Skin epidermis (tissue), 12 donors: ENCODE measurements at regions not wholly inside any gene's neighbourhood (a gene's known extent, or its start where the extent isn't known, plus 50 kb on each side); places are given as distances from the start of the nearest gene placed in this dataset.

Experiments
- H3K27ac ChIP-seq, 21 experiments: fragments of 200-600 bp; sonication (generic) in 11 of 21; one replicate each; pipeline ENCODE4 v1.5.0; 2020; ENCODE audit warnings: mild to moderate bottlenecking in 3 of 21, inconsistent platforms in 2 of 21, moderate library complexity in 2 of 21
- H3K4me3 ChIP-seq, 7 experiments: fragments of 200-600 bp; sonication (generic) in 2 of 7; one replicate each; pipeline ENCODE4 v1.5.0; 2020; ENCODE audit warnings: inconsistent platforms in 2 of 7, mild to moderate bottlenecking in 2 of 7, moderate library complexity in 1 of 7

DNA sequence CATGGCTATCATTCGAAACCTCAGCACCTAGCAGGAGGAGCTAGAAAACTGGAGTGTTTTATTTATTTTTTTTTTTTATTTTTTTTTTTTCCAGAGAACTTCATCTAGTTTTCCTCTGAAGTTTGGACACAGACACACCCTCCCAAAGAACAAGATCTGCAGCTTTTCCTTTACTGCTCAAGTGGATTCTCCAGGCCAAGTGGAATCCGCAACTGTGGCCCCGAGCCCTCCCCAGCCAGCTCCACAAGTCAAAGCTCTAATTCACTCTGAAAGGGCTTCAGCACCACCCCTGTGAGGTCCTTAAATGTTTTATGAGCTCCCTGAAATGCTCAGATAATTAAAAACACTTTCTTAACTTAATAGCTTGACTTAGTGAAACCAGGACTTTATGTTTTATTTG lies 332.1 kb upstream of the DYNLRB2 start:
- Histone ChIP-seq H3K4me3 (no peak overlapping the region), H3K27ac (peak overlapping the region in 5 of 21 experiments; percentile 17 to 39 (median 29))

DNA sequence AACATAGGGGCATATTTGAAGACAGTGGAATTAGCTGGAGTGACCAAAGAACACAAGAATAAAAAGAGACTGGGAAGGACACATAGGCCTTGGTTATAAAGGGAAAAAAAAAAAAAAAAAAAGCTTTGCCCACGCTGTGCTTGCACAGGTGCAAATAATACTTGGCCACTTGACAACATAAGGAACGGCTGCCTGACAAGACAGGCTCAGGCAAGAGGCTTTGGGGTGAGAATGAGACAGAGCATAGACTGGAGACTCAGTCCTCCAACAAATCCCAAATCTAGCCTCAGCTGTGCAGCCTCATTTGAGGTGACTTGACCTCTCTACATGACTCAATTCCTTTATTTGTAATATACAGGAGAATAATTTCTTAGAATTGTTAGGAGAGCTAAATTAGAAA lies 332.8 kb upstream of the DYNLRB2 start:
- no peak overlapping the region for H3K4me3 ChIP-seq
- H3K27ac ChIP-seq, result peak overlapping the region in 2 of 21 experiments; percentile 31 to 39

DNA sequence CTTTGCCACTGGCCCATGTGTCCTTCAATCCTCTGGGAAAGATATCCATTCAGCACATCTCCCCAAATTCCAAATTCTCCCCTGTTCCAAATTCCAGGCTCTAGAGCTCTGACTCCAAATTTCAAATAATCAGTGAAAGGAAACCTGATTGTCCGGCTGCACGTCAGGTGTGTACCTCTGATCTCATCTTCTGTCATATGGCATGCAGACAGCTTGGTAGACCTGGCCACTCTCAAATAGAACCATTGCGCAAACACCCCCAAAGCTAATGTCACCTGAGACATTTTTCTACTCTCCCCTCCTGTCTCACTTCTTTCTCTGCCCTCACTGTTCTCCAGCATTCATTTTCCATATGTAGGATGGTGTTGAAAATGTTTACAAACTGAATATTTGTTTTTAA lies 337.0 kb upstream of the DYNLRB2 start:
- no peak overlapping the region for H3K4me3 ChIP-seq

DNA sequence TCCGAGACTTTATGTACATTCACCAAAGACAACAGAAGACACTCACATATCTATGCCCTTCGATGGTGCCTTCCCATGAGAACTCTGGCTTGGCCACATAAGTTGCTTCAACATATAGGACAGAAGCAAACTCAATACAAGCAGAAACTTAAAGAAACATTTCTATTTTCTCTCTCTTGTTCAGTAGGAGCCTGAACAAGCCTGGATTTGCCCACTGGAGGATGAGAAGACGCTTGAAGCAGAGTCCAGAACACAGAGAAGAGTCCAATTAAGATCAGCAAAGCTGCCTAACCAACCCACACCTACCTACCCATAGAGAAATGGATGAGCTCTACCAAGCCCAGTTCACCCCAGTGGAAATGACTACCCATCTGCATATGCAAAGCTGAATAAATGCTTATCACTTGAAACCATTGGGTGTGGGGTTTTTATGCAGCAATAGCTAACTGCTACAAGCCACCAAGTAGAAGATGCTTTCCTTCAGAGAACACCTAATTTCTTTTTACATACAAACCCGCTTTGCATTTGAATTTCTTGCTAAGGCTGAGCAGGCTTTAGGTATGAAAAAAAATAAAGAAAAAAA lies 337.9 kb upstream of the DYNLRB2 start:
- H3K27ac ChIP-seq, result peak overlapping the region in 9 of 21 experiments; percentile 4 to 53 (median 22)
- H3K4me3 ChIP-seq, result no peak overlapping the region

More for the DNA sequence above, 337.0 kb upstream of the DYNLRB2 start:
- peak overlapping the region in 3 of 21 experiments; percentile 14 to 53 (median 23) for H3K27ac ChIP-seq

DNA sequence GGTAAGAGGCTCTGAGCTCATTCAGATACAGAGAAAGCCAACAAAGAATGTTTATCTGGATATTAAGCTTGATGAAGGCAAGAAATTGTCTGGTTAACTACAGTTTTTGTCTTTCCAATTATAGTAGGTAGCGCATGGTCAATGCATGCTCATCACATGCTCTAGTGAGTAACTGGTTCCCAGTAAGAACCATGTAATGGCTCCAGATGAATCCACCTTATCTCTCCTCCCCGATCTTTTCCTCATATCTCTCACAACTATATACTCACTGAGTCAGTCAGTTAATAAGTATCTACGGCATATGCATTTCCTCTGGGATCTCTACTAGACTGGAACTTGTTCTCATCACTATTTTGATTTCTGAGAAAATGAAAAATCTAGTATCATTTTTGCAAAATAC lies 340.7 kb upstream of the DYNLRB2 start:
- H3K27ac ChIP-seq, result no peak overlapping the region

DNA sequence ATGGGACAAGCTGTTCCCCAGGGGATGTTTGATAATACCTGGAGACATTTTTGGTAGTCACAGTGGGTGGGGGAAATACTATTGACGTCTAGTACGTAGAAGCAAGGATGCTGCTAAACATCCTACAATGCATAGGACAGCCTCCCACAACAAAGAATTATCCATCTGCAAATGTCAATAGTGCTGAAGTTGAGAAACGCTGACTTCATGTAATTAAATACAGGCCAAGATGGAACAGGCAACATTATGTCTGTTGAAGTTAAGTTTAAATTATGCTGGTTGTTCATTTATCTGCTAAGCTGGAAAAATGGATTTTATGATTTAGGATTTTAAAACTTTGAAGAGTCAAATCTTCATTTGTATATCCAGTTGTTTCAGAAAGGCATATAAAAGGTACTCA lies 341.2 kb upstream of the DYNLRB2 start:
- Histone ChIP-seq H3K27ac (no peak overlapping the region), H3K4me3 (no peak overlapping the region)

More for the DNA sequence above, 340.7 kb upstream of the DYNLRB2 start:
- no peak overlapping the region for H3K4me3 ChIP-seq

DNA sequence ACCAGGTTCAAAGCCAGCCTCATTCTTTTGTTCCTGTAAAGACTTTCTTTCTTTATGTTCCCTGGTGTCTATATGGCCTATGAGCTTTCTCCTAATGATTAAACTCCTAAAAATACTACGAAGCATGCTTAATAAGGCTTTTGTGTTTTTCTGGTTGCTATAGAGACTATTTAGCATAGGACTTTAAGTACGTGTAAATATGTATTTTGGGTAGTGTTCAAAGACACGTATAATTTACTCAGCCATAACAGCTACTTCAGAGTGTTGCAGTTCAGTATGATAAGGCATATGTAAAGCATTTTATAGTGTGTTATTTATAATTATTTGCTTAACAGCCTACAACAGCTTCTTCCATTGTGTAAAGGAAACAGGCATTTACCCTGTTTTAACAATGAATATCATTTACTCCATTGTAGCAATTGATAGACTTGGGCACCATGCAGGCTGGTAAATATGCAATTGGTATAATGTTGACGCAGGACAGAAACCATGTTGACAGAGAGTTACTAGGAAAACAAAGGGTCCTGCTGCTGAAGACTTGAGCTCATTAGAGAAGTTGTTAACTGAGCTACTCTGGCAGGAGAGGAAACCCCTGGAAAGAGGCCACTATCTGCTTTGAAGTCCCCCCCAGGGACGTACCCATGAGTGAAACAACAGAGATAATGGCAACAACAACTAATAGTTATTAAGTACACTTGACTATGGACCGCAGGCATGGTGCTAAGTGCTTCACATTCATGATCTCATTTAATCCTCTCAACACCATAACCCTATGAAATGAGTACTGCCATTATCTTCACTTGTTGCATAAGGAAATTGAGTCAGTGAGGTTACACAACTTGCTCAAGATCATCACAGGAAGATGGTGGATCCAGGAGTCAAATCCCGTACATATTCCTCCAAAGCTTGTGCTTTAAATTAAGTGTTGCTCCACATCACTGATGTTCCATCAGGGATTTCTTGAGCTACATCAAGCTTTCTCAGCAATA lies 342.2 kb upstream of the DYNLRB2 start:
- peak overlapping the region in 11 of 21 experiments; percentile 3 to 64 (median 37) for H3K27ac ChIP-seq
- no peak overlapping the region for H3K4me3 ChIP-seq

DNA sequence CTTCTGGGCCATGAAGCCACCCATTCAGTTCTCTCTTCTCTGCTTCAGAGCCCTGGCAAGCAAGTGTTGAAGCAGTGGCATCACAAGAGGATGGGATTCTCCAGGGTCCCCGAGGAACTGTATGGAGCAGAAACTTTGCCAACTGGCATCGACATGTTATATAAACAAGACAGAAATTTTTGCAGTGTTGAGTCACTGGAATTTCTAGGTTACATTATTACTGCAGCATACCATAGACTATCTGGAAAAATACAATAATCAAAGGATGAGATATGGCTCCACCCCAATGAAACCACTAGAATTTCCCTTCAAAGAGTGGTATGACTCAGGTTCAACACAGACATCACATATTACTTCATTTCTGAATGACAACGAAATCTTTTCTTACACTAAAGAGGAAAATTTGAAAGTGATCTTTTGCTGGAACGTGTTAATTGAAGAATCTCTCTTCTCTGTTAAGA lies 343.0 kb upstream of the DYNLRB2 start:
- peak overlapping the region in 10 of 21 experiments; percentile 4 to 64 (median 38) for H3K27ac ChIP-seq
- H3K4me3 ChIP-seq, result no peak overlapping the region

DNA sequence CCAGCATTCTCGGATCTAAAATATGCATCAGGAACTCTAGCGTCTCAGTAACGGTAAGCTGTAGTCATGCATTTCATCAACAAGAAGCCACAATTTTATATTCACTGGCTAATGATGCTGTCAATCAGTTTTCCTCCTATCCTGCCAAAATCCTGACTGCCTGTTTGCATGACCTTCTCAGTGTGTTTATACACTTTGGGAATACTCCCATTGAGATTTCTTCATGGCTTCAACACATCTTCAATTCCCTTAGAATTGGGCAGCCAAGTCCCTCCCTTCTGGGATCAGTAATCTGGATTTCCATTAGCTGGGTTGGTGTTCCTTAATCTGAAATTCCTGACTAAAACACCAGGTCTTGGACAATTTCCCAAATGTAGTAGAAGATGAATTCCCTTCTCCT lies 348.9 kb upstream of the DYNLRB2 start:
- no peak overlapping the region for H3K27ac ChIP-seq
- H3K4me3 ChIP-seq, result no peak overlapping the region

DNA sequence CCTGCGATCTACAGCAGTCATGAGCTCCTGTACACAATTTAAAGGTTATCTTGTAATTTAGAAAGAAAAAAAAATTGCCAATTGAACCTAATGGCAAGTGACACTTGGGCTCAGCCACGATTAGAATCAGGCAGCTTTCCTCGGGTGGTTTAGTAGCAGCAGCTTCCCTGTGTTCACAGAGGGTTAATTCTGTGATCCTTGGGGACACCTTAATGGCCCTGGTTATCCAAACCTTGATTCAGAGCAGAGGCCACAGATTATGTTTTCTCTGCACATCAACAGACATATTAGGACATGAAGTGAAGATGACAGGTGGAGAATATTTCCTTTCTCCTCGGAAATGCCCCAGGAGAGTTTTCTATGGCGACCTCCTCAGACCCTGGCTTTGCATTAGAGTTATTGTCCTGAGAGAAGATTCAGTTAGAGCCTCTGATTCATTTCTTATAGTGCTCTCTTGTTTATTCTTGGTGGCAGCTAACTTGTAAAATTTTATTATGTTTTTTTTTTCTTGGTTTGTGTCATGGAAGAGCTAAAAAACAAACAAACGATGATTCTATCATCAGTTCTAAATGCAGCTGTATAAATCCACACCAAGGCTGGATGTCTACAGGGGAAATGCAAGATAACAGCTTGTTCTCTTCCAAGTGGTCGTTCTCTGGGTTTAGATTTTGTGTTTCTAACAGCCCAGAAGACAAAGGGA lies 351.2 kb upstream of the DYNLRB2 start:
- Histone ChIP-seq H3K4me3 (no peak overlapping the region), H3K27ac (no peak overlapping the region)

DNA sequence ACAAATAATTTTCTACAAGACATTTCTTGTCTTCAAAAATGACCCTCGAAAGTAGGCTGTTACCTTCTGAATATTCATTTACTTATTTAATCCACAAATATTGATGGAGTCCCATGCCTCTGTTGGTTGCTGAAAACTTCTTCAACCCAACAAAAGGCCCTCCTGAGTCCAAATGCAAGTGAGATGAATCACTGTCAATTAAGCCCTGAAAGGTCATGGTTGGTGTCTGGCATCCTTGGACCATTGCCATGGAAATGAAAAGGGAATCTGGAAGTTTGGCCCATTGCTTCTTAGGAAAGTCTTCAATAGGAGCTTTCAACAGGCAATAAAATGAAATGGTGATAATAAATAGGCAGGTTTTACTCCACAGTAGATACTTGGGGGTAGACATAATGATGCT lies 364.7 kb upstream of the DYNLRB2 start:
- no peak overlapping the region for H3K4me3 ChIP-seq
- no peak overlapping the region for H3K27ac ChIP-seq

DNA sequence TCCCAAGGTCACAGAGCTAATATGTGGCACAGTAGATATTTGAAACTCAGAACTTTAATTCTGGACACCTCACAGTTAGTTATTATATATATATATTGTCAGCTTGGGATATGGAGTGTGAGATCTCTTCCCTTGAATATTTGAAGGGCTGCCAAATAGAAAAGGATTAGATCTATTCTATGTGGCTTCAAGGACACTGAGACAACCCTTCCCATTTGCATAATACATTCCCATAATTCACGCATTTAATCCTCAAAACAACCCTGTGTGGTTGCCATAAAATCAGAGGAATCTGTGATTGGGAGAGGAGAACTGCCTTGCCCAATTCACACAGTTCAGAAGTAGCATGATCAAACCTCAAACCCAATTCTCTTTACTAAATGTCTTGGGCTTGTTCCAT lies 365.8 kb upstream of the DYNLRB2 start:
- H3K4me3 ChIP-seq, result no peak overlapping the region

DNA sequence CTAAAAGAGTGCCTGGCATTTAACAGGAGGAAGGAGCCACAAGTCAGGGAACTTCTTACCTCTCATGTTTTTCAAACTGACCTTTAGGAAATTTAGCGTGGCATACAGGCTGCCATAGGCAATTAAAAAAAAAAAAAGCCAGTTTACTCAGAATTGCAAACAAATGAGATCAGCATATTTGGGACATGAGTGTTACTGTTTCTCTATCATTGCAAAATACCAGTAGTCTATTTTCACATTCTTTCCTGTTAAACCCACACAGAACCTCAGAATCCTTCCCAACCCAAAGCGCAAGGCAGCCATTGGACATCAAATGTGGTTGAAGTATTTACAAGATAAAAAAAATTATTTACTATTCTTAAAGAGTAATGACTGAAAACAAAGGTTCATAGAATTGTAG lies 366.4 kb upstream of the DYNLRB2 start:
- Histone ChIP-seq H3K4me3 (no peak overlapping the region), H3K27ac (peak overlapping the region in 1 of 21 experiments; percentile 30)

More for the DNA sequence above, 365.8 kb upstream of the DYNLRB2 start:
- no peak overlapping the region for H3K27ac ChIP-seq

DNA sequence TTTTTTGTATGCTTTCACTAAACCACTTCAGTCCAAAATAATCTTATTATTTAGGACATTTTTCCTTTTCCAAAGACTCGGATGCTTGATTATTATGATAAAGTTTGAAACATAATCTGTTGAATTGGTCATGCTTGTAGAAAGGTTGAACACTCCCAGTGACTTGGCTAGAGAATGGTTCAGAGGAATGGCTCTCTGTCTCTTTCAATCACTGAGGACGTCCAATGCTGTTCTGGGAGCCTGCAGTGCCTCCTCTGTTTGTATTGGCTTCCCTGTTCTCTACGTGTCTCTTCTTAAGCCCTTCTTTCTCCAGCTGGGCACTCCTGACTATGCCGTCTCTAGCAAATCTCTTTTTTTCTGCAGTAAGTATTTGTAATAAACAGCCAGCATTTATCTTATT lies 369.0 kb upstream of the DYNLRB2 start:
- H3K27ac ChIP-seq, result no peak overlapping the region
- H3K4me3 ChIP-seq, result no peak overlapping the region

DNA sequence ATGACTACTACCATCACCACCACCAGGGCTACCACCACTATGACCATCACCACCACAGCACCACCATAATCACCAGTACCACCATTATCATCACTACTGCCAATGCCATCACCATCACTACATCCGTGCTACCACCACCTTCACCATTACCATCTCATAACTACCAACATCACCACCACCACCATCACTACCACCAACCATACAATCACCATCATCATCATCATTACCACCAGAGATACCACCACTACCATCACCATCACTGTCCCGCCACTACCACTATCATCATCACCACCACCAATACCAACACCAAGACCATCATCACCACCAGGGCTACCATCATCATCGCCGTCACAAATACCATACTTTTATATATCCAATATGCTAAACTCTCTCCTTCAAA lies 369.6 kb upstream of the DYNLRB2 start:
- H3K27ac ChIP-seq, result no peak overlapping the region
- H3K4me3 ChIP-seq, result no peak overlapping the region

DNA sequence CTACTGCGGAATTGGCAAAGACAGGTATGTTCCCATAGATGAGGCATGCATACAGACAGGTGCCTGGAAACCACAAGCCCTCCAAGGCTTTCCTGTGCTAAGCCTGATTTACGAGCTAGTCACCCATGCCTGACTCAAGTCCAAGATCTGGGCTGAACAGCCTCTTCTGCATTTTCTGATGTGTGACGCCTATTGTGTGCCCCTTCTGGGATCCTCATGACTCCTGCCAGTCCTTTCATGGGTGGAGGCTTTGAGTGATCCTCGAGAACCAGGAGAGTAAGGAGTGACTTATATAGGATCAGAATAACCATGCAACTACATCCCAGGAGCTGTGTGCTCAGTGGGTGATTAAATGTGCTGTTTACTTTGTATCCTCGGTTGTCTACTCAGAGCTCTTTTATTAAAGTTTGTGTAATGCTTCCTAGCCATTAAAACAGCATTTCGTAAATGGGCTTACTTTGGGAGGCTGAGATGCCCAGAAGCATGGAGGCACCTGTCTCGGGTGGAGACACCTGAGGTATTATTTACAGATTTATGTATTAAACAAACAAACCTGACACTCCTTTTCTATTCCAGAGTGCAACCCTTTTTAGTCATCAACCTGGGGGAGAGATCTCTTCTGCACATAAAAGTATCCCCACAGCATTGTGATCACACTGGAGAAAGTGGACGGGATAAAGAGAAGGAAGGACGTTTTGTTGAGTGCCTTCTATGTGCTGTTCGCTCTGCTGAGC lies 373.0 kb upstream of the DYNLRB2 start:
- Histone ChIP-seq H3K27ac (no peak overlapping the region), H3K4me3 (no peak overlapping the region)

DNA sequence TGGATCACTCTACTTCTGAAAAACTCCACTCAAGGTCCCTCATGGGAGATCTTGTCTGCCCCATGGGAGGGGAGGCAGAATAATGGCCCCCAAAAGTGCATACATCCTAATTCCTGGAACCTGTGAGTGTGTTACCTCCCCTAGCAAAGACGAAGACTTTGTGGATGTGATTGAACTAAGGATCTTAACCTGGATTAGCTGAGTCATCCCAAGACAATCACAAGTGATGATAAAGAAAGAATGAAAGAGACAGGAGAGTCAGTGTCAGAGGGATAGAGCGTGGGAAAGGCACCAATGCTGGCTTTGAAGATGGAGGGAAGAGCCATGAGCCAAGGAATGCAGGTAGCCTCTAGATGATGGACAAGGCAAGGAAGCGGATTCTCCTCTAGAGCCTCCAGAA lies 374.7 kb upstream of the DYNLRB2 start:
- Histone ChIP-seq H3K27ac (no peak overlapping the region), H3K4me3 (no peak overlapping the region)

DNA sequence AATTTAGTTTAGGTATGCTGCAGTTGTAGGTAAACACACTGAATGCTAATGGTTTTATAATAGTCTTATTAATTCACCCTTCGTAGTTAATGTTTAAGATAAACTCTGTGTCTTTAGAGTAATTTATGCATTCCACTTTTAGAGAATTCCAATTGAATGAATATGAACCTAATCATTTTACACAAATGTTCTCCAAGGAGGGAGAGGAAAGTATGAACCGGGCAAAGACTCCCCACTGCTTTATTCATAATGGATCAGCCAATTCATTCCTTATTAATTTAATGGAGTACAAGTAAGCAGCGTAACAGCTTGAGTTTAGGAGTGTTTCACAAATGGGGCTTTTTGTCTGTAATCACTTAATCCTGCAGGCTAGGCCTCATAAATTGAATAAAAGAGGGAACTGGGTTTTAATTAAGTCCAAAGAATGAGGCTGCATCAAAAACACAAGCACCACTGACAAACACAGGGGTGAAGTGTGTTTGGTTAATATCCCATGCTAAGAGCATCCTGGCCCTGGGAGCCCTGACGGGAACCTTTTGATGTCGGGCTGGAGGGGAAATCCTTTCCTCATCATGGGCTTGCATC lies 375.7 kb upstream of the DYNLRB2 start:
- Histone ChIP-seq H3K4me3 (no peak overlapping the region), H3K27ac (no peak overlapping the region)

DNA sequence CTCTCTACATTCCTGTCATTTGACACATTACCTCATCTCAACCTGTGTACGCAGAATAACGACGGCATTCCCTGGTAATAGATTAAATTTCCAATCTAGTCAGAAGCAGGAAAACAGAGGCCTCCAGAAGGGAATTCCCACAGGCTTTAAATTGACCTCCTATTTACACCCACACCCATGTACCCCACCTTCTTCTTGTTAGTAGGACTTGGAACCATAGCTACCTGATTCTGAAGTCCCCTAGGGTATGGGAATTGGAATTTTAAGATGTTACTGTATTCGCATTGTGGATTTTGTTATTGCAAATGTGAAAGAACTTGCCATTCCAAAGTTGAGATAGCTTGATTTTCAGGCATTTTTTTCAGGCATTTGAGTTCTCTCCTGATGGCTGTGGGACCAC lies 377.5 kb upstream of the DYNLRB2 start:
- H3K4me3 ChIP-seq, result no peak overlapping the region
- no peak overlapping the region for H3K27ac ChIP-seq
